GM19023 (cell line): ENCODE measurements at regions not wholly inside any gene's neighbourhood (a gene's known extent, or its start where the extent isn't known, plus 50 kb on each side); places are given as distances from the start of the nearest gene placed in this dataset.
"Not testable (repeated sequence)": the region's sequence is repeated elsewhere in the genome, so short reads cannot be mapped to it uniquely, and the experiment has no call there.

ENCODE experiments used
- ATAC-seq: cut with Tn5 transposase; IDR thresholded peaks from one replicate; pipeline ENCODE4 v1.9.1; 2021; ENCODE audit warnings: mild to moderate bottlenecking, moderate library complexity; ENCODE audit not compliant: unreplicated experiment

DNA sequence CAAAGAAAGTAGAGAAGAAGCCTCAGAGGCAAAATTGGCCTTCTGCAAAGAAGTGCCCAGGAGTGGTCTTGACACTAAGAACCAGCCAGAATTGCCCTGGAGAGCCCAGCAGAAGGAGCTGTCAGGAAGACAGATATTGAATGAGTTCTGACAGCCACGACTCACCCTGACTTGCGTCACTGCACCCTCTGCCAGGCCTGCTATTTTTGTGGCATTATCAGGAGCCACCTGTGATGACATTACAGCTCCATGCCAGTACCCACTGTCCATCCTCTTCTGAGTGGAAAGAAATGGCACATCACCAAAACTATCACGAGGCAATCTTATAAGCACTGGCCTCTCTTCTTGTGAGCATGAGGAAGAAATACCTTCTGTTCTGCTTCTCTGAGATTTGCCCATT, 67.7 kb downstream of the SMIM20 start:
- no peak for ATAC-seq

DNA sequence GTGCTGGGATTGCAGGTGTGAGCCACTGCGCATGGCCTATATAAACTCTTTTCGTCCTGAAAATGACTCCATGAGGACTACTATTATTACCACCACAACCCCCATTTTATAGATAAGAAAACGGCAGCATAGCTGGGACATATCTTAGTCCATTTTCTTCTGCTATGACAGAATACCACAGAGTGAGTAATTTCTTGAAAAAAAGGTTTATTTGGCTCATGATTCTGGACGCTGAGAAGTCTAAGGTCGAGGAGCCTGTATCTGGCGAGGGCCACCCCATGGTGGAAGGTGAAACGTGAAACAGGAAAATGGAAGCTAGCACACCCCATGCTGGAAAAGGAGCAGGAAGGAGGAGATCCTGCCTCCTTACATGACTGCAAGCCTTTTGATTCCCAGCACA, 68.9 kb downstream of the SMIM20 start:
- ATAC-seq = no peak

DNA sequence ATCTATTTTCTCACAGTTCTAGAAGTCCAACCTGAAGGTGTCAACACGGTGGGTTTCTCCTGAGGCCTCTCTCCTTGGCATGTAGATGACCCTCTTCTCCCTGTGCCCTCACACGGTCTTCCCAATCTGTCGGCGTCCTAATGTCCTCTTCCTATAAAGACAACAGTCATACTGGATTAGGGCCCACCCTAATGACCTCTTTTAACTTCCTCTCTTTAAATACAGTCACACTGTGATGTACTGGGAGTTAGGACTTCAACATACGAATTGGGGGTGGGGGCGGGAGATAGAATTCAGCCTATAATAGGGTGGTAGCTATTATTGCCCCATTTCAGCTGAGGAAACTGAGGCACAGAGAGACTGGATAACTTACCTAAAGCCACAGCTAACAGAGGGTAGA, 70.2 kb downstream of the SMIM20 start:
- no peak for ATAC-seq

DNA sequence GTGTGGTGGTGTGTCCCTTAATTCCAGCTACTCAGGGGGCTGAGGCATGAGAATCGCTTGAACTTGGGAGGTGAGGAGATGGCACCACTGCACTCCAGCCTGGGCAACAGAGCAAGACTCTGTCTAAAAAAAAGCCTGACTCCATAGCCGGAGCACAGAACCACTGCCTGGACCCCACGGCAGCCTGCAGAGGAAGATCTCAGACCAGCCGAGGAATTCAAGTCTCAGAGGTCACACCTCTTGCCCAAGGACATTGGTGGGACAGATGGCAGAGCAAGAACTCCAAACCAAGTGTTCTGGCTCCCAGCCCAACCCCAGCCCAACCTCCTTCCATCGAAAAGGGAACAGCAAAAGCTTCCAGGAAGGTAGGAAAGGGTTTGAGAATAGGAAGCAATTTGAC, 70.8 kb downstream of the SMIM20 start:
- ATAC-seq = no peak

GRCh38 chr4:25986807-25987206, 72.8 kb downstream of the SMIM20 start:
- ATAC-seq = no peak

- ATAC-seq = no peak
Measured at GRCh38 chr4:25991340-25991739, 77.3 kb downstream of the SMIM20 start.

GRCh38 chr4:25993395-25994185, 79.6 kb downstream of the SMIM20 start:
- no peak for ATAC-seq

DNA sequence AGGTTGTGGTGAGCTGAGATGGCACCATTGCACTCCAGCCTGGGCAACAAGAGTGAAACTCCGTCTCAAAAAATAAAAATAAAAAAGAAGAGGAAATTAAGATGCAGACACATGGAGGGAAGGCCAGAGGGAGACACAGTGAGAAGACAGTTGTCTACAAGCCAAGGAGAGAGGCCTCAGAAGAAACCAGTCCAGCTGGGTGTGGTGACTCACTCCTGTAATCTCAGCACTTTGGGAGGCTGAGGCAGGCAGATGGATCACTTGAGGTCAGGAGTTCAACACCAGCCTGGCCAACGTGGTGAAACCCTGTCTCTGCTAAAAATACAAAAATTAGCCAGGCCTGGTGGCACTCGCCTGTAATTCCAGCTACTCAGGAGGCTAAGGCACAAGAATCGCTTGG, 80.6 kb downstream of the SMIM20 start:
- ATAC-seq = not testable (repeated sequence)

GRCh38 chr4:26000274-26000950, 86.4 kb downstream of the SMIM20 start:
- no peak for ATAC-seq

DNA sequence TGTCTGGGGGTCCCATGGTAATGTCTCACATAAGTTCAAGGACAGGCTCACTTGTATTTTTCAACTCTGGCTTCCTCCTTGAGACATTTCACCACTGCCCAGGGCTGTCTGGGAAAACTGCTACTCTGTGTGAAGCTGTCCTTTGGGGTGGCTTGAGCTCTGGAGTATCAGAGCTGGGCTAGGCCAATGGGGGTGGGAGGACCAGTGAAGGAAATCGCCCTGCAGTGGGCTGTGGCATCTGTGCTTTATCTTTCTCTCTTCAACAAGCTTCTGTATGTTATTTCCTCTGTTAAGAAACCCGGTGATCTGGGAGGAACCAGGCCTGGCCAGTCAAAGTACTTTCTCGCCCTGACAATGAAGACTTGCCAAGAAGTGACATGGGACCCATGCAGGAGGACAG, 87.4 kb downstream of the SMIM20 start:
- ATAC-seq = no peak

GRCh38 chr4:26001816-26002215, 87.8 kb downstream of the SMIM20 start:
- no peak for ATAC-seq

DNA sequence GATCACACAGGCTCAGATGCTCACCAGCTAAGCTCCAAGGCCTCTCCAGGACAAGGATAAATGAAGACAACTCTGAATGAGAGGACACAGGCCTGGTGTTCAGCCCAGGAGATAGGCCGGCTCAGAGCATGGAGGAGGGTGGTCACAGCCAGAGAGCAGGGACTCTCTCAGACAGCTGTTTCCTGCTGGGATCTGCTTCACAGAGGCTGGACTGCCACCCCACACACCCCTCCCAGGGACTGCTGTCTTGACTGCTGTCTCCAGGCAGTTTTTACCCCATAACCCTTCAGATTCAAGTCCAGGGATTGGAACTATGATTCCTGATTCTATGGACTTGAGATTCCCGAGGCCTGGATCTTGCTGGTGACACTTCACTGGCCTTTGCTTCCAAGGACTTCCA, 89.0 kb downstream of the SMIM20 start:
- no peak for ATAC-seq

- ATAC-seq = no peak
Measured at GRCh38 chr4:26004290-26004689, 90.3 kb downstream of the SMIM20 start.

GRCh38 chr4:26005764-26006163, 91.7 kb downstream of the SMIM20 start:
- ATAC-seq = no peak

DNA sequence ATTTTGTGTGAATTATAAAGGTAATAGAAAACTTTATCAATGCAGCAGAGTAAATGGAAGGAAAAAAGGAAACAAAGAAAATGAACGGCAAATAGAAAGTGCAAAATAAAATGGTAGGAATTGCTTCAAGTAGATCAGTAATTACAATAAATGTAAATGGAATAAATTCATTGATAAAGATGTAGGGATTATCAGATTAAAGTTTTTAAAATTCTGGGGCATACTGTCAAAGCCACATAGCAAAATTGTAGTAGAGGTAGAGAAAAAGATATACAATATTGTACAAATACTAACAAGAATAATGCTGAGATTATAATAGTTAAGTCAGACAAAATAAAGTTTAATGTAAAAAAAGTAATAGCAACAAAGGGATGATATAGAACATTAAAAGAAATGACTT, 94.7 kb downstream of the SMIM20 start:
- ATAC-seq = no peak

DNA sequence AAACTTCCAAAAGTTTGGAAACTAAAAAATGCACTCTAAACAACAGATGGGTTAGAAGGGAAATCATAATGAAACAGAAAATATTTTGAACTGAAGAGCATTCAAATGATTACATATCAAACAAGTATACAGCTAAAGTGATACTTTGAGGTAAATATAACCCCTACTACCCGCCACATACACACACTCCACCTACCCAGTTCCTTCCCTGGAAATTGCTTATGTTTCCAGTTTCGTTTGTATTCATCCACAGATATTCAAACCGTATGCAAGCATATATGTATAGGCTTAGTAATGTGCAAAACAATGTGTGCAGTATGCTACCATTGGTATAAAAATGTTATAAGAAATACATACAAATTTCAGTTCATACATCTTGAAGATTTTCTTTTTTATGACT, 95.5 kb downstream of the SMIM20 start:
- no peak for ATAC-seq

GRCh38 chr4:26010304-26010703, 96.3 kb downstream of the SMIM20 start:
- ATAC-seq = no peak

- no peak for ATAC-seq
Measured at GRCh38 chr4:26013629-26014028, 99.6 kb downstream of the SMIM20 start.

DNA sequence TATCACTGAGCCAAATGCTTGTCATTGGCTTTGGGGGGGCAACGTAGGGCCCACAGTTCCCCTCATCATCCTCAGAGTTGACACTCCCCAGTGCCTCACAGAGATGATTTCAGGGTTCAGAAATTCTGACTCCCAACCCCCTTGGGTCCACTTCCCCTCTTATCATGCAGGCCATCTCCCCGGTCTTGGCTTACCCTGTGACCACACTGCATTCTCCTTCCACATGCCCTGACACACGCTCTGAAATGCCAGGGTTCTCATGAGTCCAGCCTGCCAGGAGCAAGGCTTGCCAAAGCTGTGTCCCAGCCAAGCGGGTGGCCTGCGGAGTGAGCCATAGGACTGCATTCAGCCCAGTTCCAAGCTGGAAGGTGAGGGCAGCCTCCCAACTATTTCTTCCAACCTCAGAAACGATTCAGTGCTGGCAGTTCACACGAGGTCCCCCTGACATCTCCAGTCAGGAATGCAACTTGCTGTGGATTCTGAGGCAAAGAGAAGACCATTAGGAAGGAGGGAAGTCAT, 101.2 kb downstream of the SMIM20 start:
- no peak for ATAC-seq

DNA sequence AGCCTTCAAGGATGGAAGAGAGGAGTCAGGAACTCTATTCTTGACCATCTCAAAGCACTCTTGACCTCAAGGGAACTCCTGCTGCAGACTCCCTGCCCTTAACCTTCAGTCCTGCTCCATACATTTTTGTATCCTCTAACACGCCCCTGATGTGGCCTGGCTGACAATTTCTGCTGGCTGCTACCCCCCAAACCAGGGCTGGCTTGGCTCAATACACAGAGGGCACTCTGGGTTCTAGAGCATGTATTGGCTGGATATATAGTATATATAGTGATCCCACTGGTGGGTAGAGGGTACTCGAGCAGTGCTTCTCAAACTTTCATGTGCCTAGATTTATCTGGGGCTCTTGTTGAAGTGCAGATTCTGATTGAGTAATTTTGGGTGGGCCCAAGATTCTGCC, 101.9 kb downstream of the SMIM20 start:
- no peak for ATAC-seq

- no peak for ATAC-seq
Measured at GRCh38 chr4:26017531-26017930, 103.5 kb downstream of the SMIM20 start.

GRCh38 chr4:26017961-26018700, 104.1 kb downstream of the SMIM20 start:
- ATAC-seq = not testable (repeated sequence)
